ENCODE measurements at regions not wholly inside any gene's neighbourhood (a gene's known extent, or its start where the extent isn't known, plus 50 kb on each side); places are given as distances from the start of the nearest gene placed in this dataset.

DNA sequence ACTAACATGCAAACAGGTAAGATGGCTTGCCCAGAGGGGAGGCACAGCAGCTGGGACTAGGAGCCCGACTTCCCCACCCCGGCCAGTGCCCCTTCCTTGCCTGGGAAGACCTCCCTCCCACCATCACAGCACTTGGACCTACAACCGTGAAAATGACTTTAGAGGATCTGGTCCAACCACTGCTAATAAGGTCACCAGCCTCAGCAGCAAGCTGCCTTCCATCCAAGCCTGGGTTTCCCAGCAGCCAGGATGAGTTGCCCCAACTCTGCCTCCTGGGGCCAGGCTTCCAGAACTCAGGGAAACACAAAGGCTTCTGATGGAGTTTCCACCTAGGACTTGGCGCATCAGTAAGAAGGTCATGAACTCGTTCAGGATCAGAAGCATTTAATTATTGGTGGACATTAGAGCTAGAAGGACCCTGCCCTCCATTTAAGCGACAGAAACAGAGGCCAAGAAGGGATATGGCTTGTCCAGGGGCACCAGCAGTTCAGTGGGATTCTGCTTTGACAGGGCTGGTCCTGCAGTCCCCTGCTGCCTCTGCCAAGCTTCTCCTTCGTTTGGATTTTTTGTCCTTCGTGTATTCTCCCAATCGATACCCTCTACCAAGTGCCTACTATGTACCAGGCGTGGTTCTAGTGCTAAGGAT, 403.0 kb upstream of the ID2 start:
- H3K4me3 ChIP-seq (ENCODE audit: low read depth, low read length), result no peak overlapping the region
- TF ChIP-seq, protein P1, sequence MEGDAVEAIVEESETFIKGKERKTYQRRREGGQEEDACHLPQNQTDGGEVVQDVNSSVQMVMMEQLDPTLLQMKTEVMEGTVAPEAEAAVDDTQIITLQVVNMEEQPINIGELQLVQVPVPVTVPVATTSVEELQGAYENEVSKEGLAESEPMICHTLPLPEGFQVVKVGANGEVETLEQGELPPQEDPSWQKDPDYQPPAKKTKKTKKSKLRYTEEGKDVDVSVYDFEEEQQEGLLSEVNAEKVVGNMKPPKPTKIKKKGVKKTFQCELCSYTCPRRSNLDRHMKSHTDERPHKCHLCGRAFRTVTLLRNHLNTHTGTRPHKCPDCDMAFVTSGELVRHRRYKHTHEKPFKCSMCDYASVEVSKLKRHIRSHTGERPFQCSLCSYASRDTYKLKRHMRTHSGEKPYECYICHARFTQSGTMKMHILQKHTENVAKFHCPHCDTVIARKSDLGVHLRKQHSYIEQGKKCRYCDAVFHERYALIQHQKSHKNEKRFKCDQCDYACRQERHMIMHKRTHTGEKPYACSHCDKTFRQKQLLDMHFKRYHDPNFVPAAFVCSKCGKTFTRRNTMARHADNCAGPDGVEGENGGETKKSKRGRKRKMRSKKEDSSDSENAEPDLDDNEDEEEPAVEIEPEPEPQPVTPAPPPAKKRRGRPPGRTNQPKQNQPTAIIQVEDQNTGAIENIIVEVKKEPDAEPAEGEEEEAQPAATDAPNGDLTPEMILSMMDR (IDR thresholded peaks at IDR 0.05; ENCODE audit: low read depth, low read length), result no peak

DNA sequence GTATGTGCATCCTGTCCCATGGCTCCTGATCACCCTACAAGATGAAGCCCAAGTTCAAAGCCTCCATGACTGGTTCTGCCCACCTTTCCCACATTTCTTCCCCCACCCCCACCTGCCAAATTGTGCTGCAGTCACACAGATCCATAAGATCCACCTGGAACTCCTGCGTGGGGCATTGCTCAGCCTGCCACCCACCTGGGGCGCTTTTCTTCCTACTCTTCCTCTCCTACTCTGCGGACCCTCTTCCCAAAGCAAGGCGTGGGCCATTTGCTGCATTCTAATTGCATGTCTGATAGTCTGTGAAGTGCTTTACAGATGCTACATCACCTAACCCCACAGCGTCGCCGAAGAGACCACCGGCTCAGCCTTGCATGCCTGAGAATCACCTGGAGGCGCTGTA, 402.4 kb upstream of the ID2 start:
- no peak overlapping the region for H3K4me3 ChIP-seq (ENCODE audit: low read depth, low read length)
- TF ChIP-seq, protein P1 (IDR thresholded peaks at IDR 0.05; ENCODE audit: low read depth, low read length), result no peak

DNA sequence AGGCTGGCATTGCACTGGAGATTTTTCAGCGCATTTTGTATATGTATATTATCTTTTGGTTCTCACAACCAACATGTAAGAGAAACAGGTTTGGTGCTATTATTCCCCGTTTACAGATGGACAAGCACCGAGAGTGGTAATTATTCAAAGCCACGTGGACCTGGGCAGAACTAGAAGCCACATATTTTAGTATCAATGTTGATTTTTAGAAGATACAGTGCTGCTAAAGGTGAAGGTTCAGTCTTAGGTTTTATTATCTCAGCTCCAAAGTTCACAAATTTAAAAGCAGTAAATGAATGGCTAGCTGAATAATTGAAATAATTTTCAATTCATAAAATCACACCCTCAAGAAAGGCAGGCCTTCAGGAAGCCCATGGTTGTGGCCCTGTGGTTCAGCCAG, 400.6 kb upstream of the ID2 start:
- no peak overlapping the region for H3K4me3 ChIP-seq (ENCODE audit: low read depth, low read length)
- TF ChIP-seq, protein P1 (IDR thresholded peaks at IDR 0.05; ENCODE audit: low read depth, low read length), result no peak

DNA sequence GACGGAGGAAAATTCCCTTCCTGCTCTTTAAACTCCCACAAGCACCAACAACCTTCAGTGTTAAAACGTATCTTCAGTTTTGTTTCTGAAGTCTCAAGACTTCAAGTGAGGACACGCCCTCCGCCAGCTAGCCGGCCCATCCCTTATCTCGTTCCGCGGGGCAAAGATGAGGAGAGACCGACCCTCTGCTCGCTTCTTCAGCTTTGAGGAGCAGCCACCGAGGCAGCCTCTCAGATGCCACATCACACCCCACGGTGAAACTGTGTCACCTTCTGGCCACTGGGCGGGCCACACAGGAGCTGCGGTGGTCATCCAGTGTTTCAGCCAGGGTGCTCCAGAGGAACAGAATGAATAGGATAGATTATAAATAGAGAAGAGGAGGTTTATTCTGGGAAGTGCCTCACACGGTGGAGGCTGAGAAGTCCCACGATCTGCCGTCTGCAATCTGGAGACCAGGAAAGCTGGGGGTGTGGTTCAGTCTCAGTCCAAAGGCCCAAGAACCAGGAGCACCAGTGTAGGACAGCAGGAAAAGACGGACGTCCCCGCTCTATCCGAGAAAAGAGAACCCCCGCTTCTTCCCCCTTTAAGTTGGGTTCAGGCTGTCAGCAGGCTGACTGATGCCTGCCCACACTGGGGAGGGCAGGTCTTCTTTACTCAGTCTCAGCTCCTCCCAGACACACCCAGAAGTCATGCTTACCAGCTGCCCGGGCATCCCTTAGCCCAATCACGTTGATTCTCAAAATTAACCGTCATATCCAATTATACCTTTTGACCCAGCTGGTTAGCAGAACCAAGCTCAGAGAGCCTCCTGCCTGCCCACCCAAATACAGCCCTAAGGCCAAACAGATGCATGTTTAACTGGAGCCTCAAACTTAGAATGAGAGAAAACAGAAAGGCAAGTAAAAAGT, 399.7 kb upstream of the ID2 start:
- TF ChIP-seq, protein P1 (IDR thresholded peaks at IDR 0.05; ENCODE audit: low read depth, low read length), result no peak

DNA sequence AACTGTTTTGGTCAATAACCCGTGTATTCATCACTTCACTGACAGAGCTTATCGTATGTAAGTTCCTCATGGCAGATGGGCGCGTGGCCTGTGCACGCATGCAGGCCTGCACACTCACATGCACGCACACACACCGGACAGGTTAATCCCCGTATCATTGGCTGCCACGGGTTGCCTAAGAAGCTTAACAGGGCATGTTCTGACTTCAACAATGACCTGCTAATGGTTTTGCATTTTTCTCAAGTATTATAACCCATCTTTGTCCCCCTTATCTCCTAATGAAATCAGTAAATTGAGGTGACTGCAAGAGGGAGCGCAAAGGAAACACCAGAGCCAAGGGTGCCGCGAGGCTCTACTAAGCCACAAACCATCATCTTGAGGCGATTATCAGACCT, 399.0 kb upstream of the ID2 start:
- no peak overlapping the region for H3K4me3 ChIP-seq (ENCODE audit: low read depth, low read length)
- TF ChIP-seq, protein P1 (IDR thresholded peaks at IDR 0.05; ENCODE audit: low read depth, low read length), result no peak

More for the DNA sequence above, 399.7 kb upstream of the ID2 start:
- no peak overlapping the region for H3K4me3 ChIP-seq (ENCODE audit: low read depth, low read length)

DNA sequence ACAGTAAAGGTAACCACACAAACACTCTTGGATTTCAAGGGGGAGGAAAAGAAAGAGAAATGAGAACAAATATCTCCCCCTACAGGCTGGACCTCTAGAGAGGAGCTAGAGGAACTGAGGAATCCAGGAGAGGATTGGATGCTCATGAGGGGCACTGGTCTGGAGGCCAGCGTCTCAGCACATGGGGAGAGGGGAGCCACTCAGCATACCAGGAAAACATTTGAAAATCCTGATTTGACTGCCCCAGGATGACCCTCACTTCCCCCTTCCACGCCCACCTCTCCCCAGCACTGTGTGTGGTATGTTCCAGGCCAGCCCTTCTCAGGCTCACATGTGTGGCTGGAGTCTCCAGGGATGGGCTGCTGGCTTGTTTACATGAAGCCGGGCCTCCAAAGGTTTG, 396.8 kb upstream of the ID2 start:
- no peak overlapping the region for H3K4me3 ChIP-seq (ENCODE audit: low read depth, low read length)
- TF ChIP-seq, protein P1 (IDR thresholded peaks at IDR 0.05; ENCODE audit: low read depth, low read length), result no peak

DNA sequence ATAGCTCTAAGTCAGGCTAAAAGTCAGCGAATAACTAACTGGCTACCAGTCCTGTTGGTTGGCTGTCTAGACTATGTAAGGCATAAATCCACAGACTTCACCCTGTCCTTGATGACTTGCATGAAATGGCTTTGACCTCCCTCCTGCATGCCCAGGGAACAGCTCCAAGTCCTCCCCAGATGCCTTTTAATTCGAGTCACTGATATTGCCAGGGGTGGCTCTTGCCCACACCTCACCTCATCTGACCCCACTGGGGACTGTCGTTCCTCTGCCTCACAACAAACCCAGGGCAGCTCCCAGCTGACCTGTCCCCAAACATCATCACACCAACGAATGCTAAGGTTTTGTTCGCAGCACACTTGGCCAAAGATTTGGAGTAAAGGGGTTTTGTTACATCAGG, 396.0 kb upstream of the ID2 start:
- TF ChIP-seq, protein P1 (IDR thresholded peaks at IDR 0.05; ENCODE audit: low read depth, low read length), result no peak
- no peak overlapping the region for H3K4me3 ChIP-seq (ENCODE audit: low read depth, low read length)
